ENCODE measurements at regions not wholly inside any gene's neighbourhood (a gene's known extent, or its start where the extent isn't known, plus 50 kb on each side); places are given as distances from the start of the nearest gene placed in this dataset.

GRCh38 chr11:115920092-115920461, 415.9 kb upstream of the CADM1 start:
- no peak for TF ChIP-seq CTCF (IDR thresholded peaks at IDR 0.05)
- no peak for TF ChIP-seq POLR2AphosphoS5 (IDR thresholded peaks at IDR 0.05)

Data from prostate gland (tissue), 2 donors.